ENCODE measurements at regions not wholly inside any gene's neighbourhood (a gene's known extent, or its start where the extent isn't known, plus 50 kb on each side); places are given as distances from the start of the nearest gene placed in this dataset.

- DNase-seq (ENCODE audit: extremely low read depth in 1 of 11, low read depth in 9 of 11, low spot score in 4 of 11) = no peak
Measured at GRCh38 chr14:94998685-94999084, 158.6 kb downstream of the DICER1 start.

- DNase-seq (ENCODE audit: extremely low read depth in 1 of 11, low read depth in 9 of 11, low spot score in 4 of 11) = no peak
Measured at GRCh38 chr14:94998110-94998509, 159.2 kb downstream of the DICER1 start.

- no peak for DNase-seq (ENCODE audit: extremely low read depth in 1 of 11, low read depth in 9 of 11, low spot score in 4 of 11)
Measured at GRCh38 chr14:94995551-94995950, 161.8 kb downstream of the DICER1 start.

GRCh38 chr14:94994245-94994644 lies 163.1 kb downstream of the DICER1 start:
- no peak for DNase-seq (ENCODE audit: extremely low read depth in 1 of 11, low read depth in 9 of 11, low spot score in 4 of 11)

- no peak for DNase-seq (ENCODE audit: extremely low read depth in 1 of 11, low read depth in 9 of 11, low spot score in 4 of 11)
Measured at GRCh38 chr14:94992046-94992445, 165.3 kb downstream of the DICER1 start.

GRCh38 chr14:94989946-94990345 lies 167.4 kb downstream of the DICER1 start:
- DNase-seq (ENCODE audit: extremely low read depth in 1 of 11, low read depth in 9 of 11, low spot score in 4 of 11) = no peak

- DNase-seq (ENCODE audit: extremely low read depth in 1 of 11, low read depth in 9 of 11, low spot score in 4 of 11) = no peak
Measured at GRCh38 chr14:94989417-94989816, 167.9 kb downstream of the DICER1 start.

GRCh38 chr14:94987409-94987808 lies 169.9 kb downstream of the DICER1 start:
- DNase-seq (ENCODE audit: extremely low read depth in 1 of 11, low read depth in 9 of 11, low spot score in 4 of 11) = no peak

- no peak for DNase-seq (ENCODE audit: extremely low read depth in 1 of 11, low read depth in 9 of 11, low spot score in 4 of 11)
Measured at GRCh38 chr14:94979891-94980290, 177.4 kb downstream of the DICER1 start.

GRCh38 chr14:94977016-94977415 lies 180.3 kb downstream of the DICER1 start:
- DNase-seq (ENCODE audit: extremely low read depth in 1 of 11, low read depth in 9 of 11, low spot score in 4 of 11) = no peak

- DNase-seq (ENCODE audit: extremely low read depth in 1 of 11, low read depth in 9 of 11, low spot score in 4 of 11) = no peak
Measured at GRCh38 chr14:94975366-94975765, 182.0 kb downstream of the DICER1 start.

- no peak for DNase-seq (ENCODE audit: extremely low read depth in 1 of 11, low read depth in 9 of 11, low spot score in 4 of 11)
Measured at GRCh38 chr14:94974893-94975292, 182.4 kb downstream of the DICER1 start.

GRCh38 chr14:94974422-94974821 lies 182.9 kb downstream of the DICER1 start:
- DNase-seq (ENCODE audit: extremely low read depth in 1 of 11, low read depth in 9 of 11, low spot score in 4 of 11) = no peak

- no peak for DNase-seq (ENCODE audit: extremely low read depth in 1 of 11, low read depth in 9 of 11, low spot score in 4 of 11)
Measured at GRCh38 chr14:94971750-94972149, 185.6 kb downstream of the DICER1 start.

- DNase-seq (ENCODE audit: extremely low read depth in 1 of 11, low read depth in 9 of 11, low spot score in 4 of 11) = no peak
Measured at GRCh38 chr14:94970941-94971730, 186.2 kb downstream of the DICER1 start.

- DNase-seq (ENCODE audit: extremely low read depth in 1 of 11, low read depth in 9 of 11, low spot score in 4 of 11) = no peak
Measured at GRCh38 chr14:94969766-94970165, 187.6 kb downstream of the DICER1 start.

- no peak for DNase-seq (ENCODE audit: extremely low read depth in 1 of 11, low read depth in 9 of 11, low spot score in 4 of 11)
Measured at GRCh38 chr14:94966868-94967267, 190.5 kb downstream of the DICER1 start.

GRCh38 chr14:94966344-94966743 lies 191.0 kb downstream of the DICER1 start:
- no peak for DNase-seq (ENCODE audit: extremely low read depth in 1 of 11, low read depth in 9 of 11, low spot score in 4 of 11)

GRCh38 chr14:94965551-94966313 lies 191.6 kb downstream of the DICER1 start:
- no peak for DNase-seq (ENCODE audit: extremely low read depth in 1 of 11, low read depth in 9 of 11, low spot score in 4 of 11)

GRCh38 chr14:94964931-94965330 lies 192.4 kb downstream of the DICER1 start:
- DNase-seq (ENCODE audit: extremely low read depth in 1 of 11, low read depth in 9 of 11, low spot score in 4 of 11) = no peak

GRCh38 chr14:94964181-94964580 lies 193.1 kb downstream of the DICER1 start:
- DNase-seq (ENCODE audit: extremely low read depth in 1 of 11, low read depth in 9 of 11, low spot score in 4 of 11) = no peak
